C4-2B (cell line): ENCODE measurements at regions not wholly inside any gene's neighbourhood (a gene's known extent, or its start where the extent isn't known, plus 50 kb on each side); places are given as distances from the start of the nearest gene placed in this dataset.

Experiments used
- CTCF ChIP-seq: fragments of 450-650 bp; conservative IDR thresholded peaks from 2 replicates; pipeline ENCODE4 v1.5.1; 2017; ENCODE audit warnings: mild to moderate bottlenecking
- ZFX ChIP-seq: fragments of 450-650 bp; IDR thresholded peaks from 2 replicates; pipeline ENCODE4 v1.6.1; 2017

- no peak for TF ChIP-seq ZFX
- no peak for TF ChIP-seq CTCF
Measured at GRCh38 chr1:60891281-60891680, 191.1 kb upstream of the NFIA start.
